ENCODE measurements at regions not wholly inside any gene's neighbourhood (a gene's known extent, or its start where the extent isn't known, plus 50 kb on each side); places are given as distances from the start of the nearest gene placed in this dataset.

- no peak for DNase-seq
Observed at GRCh38 chr1:25103164-25103795, 129.0 kb downstream of the SYF2 start.

- DNase-seq = no peak
Observed at GRCh38 chr1:25100151-25100833, 132.0 kb downstream of the SYF2 start.

GRCh38 chr1:25099343-25099951 is 132.9 kb downstream of the SYF2 start:
- peak in 7 of 14 donors; percentile 5 to 53 (median 34) for DNase-seq

GRCh38 chr1:25098717-25099116 is 133.6 kb downstream of the SYF2 start:
- DNase-seq = no peak

GRCh38 chr1:25096307-25097150 is 135.8 kb downstream of the SYF2 start:
- DNase-seq = no peak

GRCh38 chr1:25095635-25096200 is 136.6 kb downstream of the SYF2 start:
- no peak for DNase-seq

GRCh38 chr1:25094995-25095394 is 137.3 kb downstream of the SYF2 start:
- no peak for DNase-seq

- DNase-seq = no peak
Observed at GRCh38 chr1:25094229-25094628, 138.1 kb downstream of the SYF2 start.

GRCh38 chr1:25091658-25092057 is 140.6 kb downstream of the SYF2 start:
- DNase-seq = no peak

- no peak for DNase-seq
Observed at GRCh38 chr1:25090707-25091422, 141.4 kb downstream of the SYF2 start.

- DNase-seq = no peak
Observed at GRCh38 chr1:25089772-25090171, 142.5 kb downstream of the SYF2 start.

GRCh38 chr1:25088946-25089345 is 143.4 kb downstream of the SYF2 start:
- DNase-seq = no peak

GRCh38 chr1:25088180-25088701 is 144.1 kb downstream of the SYF2 start:
- DNase-seq = no peak

- DNase-seq = no peak
Observed at GRCh38 chr1:25086518-25087079, 145.7 kb downstream of the SYF2 start.

- DNase-seq = no peak
Observed at GRCh38 chr1:25084407-25084806, 147.9 kb downstream of the SYF2 start.

GRCh38 chr1:25083481-25084345 is 148.6 kb downstream of the SYF2 start:
- no peak for DNase-seq

GRCh38 chr1:25082995-25083394 is 149.3 kb downstream of the SYF2 start:
- no peak for DNase-seq

GRCh38 chr1:25082216-25082899 is 149.9 kb downstream of the SYF2 start:
- no peak for DNase-seq

- no peak for DNase-seq
Observed at GRCh38 chr1:25081496-25081895, 150.8 kb downstream of the SYF2 start.
